AG08396 (cell line): ENCODE measurements at regions not wholly inside any gene's neighbourhood (a gene's known extent, or its start where the extent isn't known, plus 50 kb on each side); places are given as distances from the start of the nearest gene placed in this dataset.
"Not testable (repeated sequence)": the region's sequence is repeated elsewhere in the genome, so short reads cannot be mapped to it uniquely, and the experiment has no call there.

Experiments used
- DNase-seq: peaks from one replicate; pipeline ENCODE4 v3.0.0; 2012; ENCODE audit warnings: low spot score, mixed read lengths

DNA sequence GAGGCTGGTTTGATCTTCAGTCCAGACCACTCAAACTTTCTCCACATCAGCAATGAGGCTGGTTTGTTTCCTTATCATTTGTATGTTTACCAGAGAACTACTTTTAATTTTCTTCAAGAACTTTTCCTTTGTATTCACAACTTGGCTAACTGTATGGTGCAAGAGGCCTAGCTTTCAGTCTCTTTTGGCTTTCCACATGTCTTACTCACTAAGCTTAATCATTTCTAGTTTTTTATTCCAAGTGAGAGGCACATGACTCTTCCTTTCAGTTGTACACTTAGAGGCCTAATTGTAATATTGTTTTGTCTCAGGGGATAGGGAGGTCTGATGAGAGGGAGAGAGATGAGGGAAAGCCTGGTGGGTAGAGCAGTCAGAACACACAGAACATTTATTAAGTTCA lies 554.0 kb upstream of the ARRDC3 start:
- DNase-seq, result no peak

DNA sequence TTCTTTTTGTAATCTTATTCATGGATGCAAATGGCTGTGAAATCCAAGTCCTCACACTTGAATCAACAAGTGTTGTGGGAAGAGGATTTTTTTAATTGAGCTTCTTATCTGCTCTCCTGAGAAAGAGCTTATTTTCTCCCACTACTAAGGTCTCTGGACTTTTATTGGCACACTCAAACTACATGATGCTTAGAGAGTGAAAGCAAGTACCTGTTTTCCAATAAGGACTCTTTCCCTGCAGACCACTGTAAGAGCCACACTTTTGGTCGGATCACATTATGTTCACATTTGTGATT lies 546.4 kb upstream of the ARRDC3 start:
- no peak for DNase-seq

GRCh38 chr5:91928754-91929521 lies 545.8 kb upstream of the ARRDC3 start:
- DNase-seq, result peak; percentile 17

DNA sequence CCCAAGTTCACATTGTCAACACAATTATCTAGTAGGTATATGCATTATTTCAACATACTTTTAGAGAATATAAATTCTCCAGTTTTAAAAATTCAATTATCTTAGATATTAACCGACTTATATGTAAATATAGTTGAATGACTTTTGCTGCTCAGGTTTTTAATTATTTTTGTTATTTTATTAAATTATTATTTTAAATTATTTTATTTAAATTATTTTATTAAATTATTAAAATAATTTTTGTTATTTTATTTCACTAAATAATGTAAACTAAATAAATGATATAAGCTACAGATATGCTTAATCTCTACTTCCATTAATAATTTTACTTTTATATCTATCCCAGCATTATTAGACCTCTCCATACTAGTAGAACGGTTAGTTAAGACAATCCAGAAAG lies 544.3 kb upstream of the ARRDC3 start:
- no peak for DNase-seq

- DNase-seq, result no peak
These were observed 542.1 kb upstream of the ARRDC3 start for GRCh38 chr5:91925249-91925648.

DNA sequence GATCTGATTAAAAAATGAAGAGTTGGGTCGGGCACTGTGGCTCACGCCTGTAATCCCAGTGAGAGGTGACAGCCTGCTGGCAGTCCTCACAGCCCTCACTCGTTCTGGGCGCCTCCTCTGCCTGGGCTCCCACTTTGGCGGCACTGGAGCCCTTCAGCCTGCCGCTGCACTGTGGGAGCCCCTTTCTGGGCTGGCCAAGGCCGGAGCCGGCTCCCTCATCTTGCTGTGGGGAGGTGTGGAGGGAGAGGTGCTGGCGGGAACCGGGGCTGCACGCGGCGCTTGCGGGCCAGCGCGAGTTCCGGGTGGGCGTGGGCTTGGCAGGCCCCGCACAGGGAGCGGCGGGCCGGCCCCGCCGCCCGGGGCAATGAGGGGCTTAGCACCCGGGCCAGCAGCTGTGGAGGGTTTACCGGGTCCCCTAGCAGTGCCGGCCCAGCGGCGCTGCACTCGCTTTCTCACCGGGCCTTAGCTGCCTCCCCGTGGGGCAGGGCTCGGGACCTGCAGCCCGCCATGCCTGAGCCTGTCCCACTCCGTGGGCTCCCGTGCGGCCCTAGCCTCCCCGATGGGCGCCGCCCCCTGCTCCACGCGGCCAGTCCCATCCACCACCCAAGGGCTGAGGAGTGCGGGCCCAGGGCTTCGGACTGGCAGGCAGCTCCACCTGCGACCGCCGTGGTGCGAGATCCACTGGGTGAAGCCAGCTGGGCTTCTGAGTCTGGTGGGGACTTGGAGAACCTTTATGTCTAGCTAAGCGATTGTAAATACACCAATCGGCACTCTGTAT lies 534.1 kb upstream of the ARRDC3 start:
- DNase-seq, result not testable (repeated sequence)

GRCh38 chr5:91910655-91911054 lies 527.5 kb upstream of the ARRDC3 start:
- DNase-seq, result no peak

DNA sequence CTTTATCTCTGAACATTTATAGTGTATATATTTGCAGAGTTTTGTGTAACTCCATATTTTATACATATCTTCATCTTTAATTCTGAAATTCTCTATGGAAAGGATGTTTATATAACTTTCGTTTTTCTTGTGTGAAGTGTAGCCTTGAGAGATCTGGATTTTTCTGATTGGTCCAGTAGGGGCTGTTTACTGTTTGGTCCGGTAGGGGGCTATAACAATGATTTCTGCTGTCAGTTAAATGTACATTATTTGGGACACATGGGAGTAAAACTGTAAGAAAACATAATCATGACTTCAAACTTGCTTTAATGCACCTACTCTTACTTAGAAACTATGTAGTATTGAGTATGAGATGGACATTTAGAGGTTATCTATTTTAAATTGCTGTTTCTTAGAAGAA lies 527.1 kb upstream of the ARRDC3 start:
- DNase-seq, result no peak

- DNase-seq, result no peak
These were observed 523.4 kb upstream of the ARRDC3 start for GRCh38 chr5:91906494-91906893.

DNA sequence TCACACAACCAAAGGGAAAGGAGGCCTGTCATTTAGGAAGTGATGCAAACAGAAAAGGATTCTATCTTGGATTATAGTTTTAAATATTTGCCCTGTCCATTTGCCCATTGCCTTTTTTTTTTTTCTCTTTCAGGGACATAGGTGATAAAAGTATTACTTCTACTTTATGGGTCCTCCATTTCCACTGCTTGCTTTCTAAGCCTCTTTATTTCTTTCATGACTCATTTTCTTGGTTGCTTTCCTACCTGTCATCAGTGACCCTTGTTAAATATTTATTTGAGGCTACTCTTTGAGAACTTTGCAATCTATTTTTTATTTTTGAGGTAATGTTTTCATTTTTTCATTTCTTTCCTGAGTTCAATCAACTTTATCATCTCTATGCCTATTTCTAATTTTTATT lies 522.9 kb upstream of the ARRDC3 start:
- no peak for DNase-seq

GRCh38 chr5:91898898-91899297 lies 515.8 kb upstream of the ARRDC3 start:
- DNase-seq, result no peak

GRCh38 chr5:91898019-91898418 lies 514.9 kb upstream of the ARRDC3 start:
- no peak for DNase-seq

- no peak for DNase-seq
These were observed 505.7 kb upstream of the ARRDC3 start for GRCh38 chr5:91888810-91889209.

- no peak for DNase-seq
These were observed 502.5 kb upstream of the ARRDC3 start for GRCh38 chr5:91885291-91886265.

DNA sequence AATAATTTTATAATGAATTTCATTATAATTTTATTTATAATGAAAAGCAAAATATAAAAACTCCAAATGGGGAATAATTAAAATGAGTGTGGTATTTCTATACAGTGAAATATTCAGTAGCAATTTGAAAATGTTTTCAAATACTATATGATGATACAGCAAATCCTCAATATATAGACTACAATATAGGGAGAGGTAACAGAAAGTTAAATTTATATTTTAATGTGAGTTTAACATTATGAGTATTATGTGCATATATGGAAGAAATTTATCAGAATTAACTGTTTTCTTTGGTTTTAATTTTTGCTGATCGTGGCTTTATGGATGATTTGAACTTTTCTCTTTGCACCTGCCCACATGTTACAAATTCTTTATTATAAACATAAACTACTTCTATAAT lies 500.9 kb upstream of the ARRDC3 start:
- no peak for DNase-seq

DNA sequence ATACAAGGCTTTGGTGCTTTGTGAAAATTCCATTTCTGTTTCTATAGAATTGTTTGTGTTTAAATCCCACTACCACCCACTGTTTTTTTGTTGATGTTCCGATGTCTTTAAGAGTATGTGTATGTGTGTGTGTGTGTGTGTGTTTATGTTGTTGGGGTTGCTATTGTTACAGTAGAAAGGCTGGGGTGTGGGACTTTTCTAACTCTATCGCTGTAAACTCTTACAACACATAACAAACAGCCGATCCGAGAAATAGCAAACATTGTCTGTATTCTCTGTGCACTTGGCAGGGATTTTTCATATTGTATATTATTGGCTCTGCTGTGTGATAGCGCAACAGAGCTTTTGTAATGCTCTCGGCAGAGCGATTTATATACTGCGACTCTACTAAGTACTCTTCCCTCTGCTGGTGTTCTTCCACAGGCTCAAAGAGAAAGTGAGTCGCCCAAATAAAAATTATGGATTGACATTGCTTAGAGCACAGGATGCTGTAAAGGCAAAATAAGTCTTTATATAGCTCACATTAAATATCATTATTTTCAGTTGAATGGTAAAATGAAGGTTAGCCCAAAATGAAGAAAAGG lies 492.2 kb upstream of the ARRDC3 start:
- no peak for DNase-seq

GRCh38 chr5:91867799-91868198 lies 484.7 kb upstream of the ARRDC3 start:
- DNase-seq, result no peak

DNA sequence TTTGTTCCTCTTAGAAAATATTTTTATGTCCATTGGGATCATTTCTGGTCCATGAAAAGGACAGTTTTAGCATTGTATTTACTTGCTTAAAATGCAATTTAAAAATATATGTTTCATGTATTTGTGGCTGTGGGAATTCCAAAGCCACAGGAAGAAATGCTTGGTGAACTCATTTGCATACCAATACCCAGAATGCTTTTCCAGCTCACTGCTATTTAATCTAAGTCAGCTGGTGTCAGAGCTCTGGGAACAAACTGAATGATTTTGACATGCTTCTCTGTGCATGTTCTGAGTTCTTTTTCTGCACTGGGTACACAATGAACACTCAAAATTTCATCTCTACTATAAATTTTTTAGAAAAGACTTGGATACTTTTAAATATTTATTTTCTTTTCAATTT lies 482.8 kb upstream of the ARRDC3 start:
- DNase-seq, result no peak

DNA sequence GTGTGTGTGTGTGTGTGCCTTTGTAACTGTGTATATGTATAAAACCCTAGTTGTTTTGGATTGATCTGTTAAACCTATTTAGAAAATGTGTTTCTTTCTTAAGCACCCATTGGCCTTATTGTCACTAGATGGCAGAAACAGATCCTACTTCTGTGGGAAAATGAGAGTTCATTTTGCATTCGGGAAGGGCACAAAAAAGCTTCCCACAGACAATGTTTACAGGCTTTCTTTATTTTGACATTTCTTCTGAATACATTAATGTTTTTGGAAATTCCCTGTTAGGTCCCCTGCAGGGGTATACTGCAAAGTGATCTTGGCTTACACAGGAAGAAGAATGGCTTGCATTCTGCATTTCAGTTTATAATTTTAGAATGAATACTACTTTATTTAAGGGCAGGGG lies 481.8 kb upstream of the ARRDC3 start:
- no peak for DNase-seq

DNA sequence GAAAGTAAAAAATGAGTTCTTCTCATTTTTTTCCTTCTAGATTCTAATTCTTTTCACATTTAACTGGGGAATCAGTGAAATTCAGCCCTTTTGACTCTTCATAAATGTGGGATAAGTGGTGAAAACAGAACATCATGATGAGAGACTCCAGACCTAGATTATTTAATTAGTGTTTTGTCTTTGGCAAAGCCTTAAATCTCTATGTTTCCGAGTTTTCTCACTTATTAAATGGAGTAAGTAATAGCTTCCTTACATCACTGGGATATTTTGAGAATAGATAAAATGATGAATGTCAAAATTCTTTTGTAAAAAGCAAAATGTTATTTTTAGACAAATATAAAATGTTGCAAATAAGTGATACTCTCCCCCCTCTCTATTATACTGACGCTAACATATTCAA lies 468.6 kb upstream of the ARRDC3 start:
- no peak for DNase-seq

DNA sequence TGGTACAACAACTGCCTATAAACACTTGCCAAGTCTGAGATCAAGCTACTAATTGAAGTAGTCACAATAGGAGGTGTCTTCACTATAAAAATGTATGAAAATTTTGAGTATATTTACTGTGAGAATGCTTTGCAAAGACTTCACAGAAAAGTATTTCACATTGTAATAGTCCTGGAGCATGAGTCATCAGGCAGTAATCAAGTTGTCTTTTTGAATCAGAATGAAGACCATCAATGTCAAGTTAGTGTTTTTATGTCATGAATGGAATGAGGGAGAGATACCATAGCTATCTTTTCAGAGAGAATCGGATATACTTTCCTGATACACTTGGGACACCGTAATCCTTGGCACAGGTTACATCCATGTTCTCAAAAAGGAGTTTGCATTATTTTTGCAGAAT lies 466.9 kb upstream of the ARRDC3 start:
- DNase-seq, result no peak

DNA sequence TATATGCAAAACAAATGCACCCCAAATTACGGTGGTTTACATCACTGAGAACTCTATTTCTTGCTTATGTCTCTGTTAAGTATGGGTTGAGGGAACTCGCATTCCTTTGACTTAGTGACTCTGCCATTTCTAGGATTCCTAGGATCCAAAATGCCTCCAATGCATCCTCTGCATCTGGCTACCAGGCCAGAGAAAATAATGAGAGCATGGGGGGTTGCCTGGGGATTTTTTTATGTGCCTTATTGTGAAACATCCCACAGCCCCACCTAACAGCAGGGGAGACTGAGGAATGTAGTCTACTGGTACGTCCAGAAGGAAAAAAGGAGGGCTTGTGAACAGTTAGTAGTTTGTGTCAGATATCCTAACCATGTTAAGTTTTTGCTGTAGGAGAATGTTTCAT lies 466.0 kb upstream of the ARRDC3 start:
- no peak for DNase-seq
